ENCODE measurements at regions not wholly inside any gene's neighbourhood (a gene's known extent, or its start where the extent isn't known, plus 50 kb on each side); places are given as distances from the start of the nearest gene placed in this dataset.
"Not testable (repeated sequence)": the region's sequence is repeated elsewhere in the genome, so short reads cannot be mapped to it uniquely, and the experiment has no call there.

DNA sequence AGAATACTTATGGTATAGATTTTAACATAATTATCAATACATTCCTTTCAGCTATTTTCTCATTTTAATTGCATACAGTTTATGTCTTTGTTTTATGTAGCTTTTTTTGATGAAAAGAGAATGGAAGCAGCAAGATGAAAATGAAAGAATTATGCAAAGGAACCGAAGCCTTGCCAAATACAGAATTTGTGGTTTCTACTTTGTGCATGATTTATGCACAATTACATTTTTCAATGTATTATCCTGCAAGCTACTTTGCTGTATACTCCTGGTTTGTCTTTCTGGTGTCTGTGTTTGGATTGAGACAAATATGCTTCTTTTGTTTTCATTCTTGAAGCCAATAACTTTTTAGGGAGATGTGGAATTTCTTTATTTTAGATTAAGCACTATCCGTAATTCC, 1642.6 kb upstream of the CELF4 start:
- DNase-seq = no peak

- DNase-seq = not testable (repeated sequence)
Measured at GRCh38 chr18:39206398-39207103, 1641.0 kb upstream of the CELF4 start.

DNA sequence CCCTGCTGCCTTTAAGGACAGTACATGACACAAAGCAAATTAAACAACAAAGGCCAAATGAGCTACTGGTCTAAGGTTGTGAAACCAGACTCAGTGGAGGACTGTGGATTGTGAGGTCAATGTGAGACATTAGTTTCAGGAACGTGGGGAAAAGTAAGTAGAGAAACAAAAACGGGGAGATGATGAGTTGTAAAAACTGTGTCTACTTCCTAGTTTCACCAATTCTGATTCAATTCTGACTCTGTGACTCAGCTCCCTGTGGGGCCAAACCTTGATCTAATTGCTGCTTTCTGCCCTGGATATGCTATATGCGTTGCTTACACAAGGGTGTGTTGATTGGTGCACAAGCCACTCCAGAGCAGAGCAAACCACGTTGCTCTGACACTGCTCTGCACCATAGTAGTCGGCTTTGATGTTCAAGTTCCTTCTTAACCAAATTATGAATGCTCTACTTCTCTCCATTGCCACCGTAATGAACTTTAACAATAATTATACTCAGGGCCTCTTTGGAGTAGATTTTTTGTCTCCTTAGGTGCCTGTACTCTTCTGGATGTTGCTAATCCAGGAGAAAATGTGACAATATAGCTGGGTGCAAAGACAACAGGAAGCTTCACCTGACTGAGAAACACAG, 1640.1 kb upstream of the CELF4 start:
- DNase-seq = no peak

DNA sequence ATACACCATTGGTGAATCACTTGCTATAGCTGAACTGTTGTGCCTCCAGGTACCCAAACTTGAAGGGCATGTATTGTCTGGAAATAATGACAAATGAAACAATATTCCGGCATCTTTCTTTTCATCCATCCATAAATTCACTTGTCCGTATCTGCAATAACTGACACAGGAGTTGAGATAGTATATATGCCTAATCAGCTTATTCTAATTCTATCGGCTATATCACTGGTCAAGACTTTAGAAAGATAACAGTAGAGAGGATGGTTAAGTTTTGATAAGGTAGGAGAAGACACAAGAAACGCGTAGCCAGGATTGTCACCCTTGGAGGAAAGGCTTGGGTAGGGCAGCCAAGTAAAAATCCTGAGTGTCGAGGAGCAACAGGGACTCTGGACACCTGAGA, 1634.6 kb upstream of the CELF4 start:
- DNase-seq = no peak

GRCh38 chr18:39199231-39199855, 1633.7 kb upstream of the CELF4 start:
- no peak for DNase-seq

GRCh38 chr18:39198376-39198775, 1632.8 kb upstream of the CELF4 start:
- no peak for DNase-seq

- no peak for DNase-seq
Measured at GRCh38 chr18:39191931-39192330, 1626.3 kb upstream of the CELF4 start.

DNA sequence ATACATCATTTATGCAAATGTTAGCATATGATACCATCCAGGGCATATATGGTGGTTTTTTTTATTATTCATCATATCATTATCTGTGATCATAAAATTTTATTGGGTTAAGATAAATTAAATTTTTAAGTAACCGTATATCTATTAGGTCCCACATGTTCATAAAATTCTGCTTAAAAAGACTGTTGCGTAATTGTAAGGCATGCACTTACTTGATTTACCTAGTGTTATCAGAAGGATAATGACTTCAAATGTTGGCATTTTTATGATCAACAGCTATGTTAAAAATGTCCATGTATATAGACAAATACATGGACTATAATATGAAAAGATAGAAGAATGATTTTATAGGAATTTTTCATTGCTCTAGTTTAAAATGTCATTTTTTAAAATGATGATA, 1625.5 kb upstream of the CELF4 start:
- DNase-seq = no peak

DNA sequence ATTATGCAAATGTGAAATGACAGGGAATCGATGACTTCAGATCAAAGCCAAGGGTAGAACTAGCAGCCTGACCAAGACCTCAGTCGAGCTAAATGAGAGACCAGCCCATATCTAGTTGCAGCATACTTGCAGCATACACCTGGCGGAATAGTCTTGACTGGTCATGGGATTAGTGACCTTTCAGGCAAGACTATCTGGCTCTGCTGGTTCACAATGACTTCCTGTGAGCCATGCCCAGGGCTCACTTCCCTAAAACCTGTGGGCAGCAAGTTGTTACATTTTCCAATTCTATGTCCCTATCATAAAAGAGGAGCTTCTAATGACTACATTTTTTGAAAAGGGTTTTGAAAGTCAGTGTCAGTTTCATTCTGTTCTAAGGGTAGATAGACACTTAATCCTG, 1624.9 kb upstream of the CELF4 start:
- no peak for DNase-seq

- no peak for DNase-seq
Measured at GRCh38 chr18:39188278-39188677, 1622.7 kb upstream of the CELF4 start.

GRCh38 chr18:39186008-39186407, 1620.4 kb upstream of the CELF4 start:
- no peak for DNase-seq

DNA sequence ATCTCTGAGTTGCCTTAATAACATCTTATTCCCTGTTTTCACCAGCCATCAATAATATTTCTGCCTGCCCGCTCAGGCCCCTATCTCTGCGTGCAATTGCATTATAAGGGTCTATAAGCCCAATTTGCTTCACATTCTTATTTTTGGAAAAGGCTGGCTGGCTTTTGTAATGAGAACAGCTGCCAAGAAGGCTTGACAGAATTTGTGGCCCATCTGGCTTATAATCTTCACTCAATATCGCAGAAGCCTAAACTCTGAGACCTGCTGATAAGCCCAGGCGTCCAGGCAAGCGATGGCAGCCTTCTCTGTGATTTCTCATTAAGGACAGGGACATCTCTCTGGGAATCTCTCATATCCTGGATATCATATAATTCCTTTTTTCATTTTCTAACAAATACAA, 1618.6 kb upstream of the CELF4 start:
- DNase-seq = no peak

DNA sequence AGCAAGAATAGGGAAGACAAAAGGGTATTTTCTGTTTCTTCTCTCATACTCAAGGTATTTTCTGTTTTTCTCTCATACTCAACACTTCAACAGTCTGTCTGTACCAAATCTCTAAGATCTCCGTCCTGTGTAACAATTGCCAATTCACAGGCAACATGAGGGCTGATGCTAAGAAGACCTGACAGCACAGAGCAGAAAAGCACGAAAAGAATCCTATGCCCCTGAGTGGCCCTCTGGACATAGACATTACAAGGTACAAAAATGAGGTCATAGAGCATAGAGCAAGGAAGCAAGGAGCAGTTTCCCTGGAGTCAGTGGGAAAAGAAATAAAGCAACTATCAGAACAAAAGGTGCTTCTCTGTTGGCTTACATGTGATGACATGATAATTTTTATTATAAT, 1612.6 kb upstream of the CELF4 start:
- DNase-seq = no peak

DNA sequence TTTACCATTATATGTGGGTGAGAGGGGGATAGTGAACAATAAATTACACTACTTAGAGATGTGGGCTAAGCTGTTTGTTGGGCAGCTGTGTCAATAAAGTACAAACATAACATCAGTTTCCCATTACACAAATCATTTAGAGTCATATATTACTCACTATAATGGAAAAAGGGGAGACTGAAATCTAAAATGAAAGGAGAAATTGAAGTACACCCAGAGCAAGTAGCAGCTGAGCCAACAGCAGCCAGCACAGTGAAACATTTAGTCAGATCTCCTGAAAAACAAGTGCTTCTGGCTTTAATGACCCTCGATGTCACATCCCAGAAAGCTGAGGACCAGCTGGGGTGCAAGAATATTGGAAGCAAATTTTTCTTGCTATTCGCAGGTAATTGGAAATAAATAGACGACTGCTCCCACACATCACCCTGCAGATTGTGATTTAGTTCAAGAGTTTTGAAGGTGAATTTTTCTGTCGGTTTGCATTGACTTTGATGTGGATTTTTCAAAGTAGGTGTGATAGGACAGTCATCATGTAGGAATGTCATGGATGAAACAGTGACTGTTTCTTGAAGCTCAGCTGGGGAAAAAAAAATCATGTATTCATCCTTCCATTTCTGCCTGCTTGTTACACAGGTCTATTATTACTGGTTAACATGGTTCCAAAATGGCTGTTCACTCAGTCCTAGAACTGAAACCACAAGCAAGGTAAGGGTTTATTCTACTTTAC, 1607.3 kb upstream of the CELF4 start:
- DNase-seq = no peak

- no peak for DNase-seq
Measured at GRCh38 chr18:39168723-39169122, 1603.1 kb upstream of the CELF4 start.

DNA sequence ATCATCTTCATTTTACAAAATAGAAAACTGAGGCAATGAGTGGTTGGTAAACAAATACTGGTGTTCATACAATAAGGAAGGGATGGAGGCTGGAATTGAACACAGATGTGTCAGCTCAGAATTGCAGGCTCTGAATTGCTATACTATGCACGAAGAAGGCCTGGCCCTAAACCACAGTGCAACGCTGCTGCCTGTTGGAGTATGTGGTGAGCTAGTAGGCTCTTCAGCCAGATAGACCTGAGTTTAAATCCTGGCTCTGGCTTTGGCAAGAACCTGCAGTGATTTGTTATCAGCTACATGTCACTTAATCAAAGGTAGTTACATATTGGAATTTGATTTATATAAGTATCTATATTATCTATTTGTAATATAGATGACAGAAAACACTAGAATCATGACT, 1602.4 kb upstream of the CELF4 start:
- DNase-seq = no peak

DNA sequence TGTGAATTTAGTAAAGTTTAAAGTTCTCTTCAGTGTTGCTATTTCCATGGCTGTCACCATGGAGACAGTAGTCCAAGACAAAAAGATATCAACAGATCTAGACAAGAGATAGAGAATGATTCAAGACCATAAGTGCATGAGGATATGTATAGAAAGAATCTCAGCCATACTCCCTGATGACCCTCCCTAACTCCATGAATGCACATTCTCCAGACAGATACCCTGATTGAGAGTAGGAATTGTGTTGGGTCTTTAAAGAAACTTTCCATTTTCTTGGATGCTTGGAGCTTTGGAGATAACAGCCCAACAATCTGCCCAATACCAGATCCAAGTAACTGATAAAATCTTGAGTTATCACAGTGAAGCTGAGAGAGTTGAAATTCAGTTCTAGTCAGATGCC, 1601.2 kb upstream of the CELF4 start:
- no peak for DNase-seq

DNA sequence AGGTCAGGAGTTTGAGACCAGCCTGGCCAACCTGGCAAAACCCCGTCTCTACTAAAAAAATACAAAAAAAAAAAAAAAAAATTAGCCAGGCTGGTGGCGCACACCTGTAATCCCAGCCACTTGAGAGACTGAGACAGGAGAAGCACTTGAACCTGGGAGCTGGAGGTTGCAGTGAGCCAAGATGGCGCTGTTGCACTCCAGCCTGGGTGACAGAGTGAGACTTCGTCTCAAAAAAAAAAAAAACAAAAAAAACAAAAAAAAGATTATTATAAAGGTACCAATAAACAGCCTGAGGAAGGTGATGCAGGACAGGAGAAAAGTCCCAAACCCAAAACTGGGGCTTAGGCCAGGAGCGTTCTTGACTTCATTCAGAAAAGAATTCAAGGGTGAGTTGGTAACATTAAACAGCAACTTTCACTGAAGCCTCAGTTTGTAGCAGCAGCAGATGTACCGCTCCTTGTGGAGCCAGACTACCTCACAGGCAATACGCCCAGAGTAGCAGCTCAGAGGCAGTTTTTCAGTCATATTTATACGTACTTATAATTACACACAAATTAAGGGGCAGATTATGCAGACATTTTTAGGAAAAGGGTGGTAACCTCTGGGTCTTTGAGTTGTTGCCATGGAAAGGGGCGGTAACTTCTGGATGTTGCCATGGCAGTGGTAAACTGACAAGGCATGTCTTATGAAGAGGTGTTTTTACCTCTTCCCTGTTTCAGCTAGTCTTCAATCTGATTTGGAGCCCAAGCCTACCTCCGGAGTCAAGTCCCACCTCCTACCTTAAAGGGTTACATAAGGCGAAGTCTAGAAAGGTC, 1596.6 kb upstream of the CELF4 start:
- no peak for DNase-seq

GRCh38 chr18:39149211-39149806, 1583.7 kb upstream of the CELF4 start:
- peak; percentile 16 for DNase-seq

DNA sequence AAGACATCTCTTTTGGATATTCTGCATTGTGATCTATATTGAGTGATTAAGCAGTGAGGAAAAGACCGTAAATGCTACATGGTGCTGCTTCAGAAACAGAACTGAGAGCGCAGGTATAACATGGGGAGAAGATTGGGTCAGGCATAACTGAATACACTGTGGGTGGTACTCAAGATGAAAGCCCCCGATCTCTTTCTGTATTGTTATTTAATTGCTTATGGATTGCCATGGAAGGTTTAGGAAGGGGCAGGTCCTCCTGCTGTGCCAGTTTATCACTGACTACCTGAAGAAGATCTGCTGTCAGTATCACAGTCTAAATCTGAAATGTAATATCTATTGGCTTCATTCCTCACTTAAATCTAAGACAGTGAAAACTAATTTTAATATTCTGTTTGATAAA, 1568.7 kb upstream of the CELF4 start:
- no peak for DNase-seq

DNA sequence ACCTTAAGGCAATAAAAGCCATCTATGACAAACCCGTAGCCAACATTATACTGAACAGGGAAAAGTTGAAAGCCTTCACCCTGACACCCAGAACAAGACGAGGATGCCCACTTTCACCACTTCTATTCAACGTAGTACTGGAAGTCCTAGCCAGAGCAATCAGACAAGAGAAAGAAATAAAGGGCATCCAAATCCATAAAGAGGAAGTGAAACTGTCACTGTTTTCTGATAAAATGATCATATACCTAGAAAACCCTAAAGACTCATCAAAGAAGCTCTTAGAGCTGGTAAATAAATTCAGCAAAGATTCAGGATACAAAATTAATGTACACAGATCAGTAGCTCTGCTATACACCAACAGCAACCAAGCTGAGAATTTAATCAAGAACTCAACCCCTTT, 1561.9 kb upstream of the CELF4 start:
- not testable (repeated sequence) for DNase-seq

DNA sequence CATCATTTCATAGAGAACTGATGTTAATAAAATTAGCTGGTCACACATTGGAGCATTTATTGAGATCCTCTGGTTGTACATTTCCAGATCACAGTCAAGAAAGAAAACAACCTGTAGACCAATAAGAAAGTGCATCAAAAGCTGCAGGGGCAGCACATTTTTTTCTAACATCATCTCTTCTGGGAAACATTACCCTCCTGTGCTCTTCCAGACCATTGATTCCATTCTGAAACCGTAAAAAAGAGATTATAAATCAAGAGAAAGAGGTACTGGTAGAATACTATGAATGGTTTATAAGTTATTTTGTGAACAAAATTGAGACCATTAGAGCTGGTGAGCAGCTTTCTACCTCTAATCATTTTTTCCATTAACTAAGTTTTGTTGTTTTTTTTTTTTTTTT, 1548.2 kb upstream of the CELF4 start:
- no peak for DNase-seq

GRCh38 chr18:39105104-39105503, 1539.5 kb upstream of the CELF4 start:
- DNase-seq = peak; percentile 19
